ENCODE measurements at regions not wholly inside any gene's neighbourhood (a gene's known extent, or its start where the extent isn't known, plus 50 kb on each side); places are given as distances from the start of the nearest gene placed in this dataset.
"Not testable (repeated sequence)": the region's sequence is repeated elsewhere in the genome, so short reads cannot be mapped to it uniquely, and the experiment has no call there.

DNA sequence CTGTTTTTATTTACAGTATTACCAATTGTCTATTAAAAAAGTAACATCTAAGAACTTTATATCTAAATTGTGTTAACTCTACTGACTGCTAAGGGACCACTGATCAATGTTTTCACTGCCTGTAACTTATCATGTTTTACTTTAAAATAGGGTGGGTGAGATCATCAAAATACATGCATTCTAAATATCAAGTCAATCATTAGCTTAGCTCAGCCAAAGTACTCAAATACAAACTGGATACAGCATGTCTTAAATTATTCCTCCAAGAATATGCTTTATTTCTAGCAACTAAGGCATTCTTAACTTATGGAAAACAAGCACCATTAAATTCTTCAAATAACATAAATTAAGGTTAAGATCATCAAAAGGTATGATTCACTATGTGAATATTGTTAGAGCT, 638.7 kb upstream of the RGS18 start:
- DNase-seq (ENCODE audit: low read depth, low spot score) = no peak
- peaks cover 3% of the 10 kb centered on the region for H3K9me3 Mint-ChIP-seq
- no peaks in the 10 kb centered on the region for H3K27me3 Mint-ChIP-seq (ENCODE audit: low read depth)
- TF ChIP-seq, protein P1, sequence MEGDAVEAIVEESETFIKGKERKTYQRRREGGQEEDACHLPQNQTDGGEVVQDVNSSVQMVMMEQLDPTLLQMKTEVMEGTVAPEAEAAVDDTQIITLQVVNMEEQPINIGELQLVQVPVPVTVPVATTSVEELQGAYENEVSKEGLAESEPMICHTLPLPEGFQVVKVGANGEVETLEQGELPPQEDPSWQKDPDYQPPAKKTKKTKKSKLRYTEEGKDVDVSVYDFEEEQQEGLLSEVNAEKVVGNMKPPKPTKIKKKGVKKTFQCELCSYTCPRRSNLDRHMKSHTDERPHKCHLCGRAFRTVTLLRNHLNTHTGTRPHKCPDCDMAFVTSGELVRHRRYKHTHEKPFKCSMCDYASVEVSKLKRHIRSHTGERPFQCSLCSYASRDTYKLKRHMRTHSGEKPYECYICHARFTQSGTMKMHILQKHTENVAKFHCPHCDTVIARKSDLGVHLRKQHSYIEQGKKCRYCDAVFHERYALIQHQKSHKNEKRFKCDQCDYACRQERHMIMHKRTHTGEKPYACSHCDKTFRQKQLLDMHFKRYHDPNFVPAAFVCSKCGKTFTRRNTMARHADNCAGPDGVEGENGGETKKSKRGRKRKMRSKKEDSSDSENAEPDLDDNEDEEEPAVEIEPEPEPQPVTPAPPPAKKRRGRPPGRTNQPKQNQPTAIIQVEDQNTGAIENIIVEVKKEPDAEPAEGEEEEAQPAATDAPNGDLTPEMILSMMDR (conservative IDR thresholded peaks at IDR 0.05) = no peak
- no peak overlapping the region for H3K27ac Mint-ChIP-seq (ENCODE audit: unreplicated experiment)
- no peak overlapping the region for H3K4me3 Mint-ChIP-seq
- no peaks in the 10 kb centered on the region for H3K4me1 Mint-ChIP-seq
- no peaks in the 10 kb centered on the region for H3K36me3 Mint-ChIP-seq (ENCODE audit: low read depth)

DNA sequence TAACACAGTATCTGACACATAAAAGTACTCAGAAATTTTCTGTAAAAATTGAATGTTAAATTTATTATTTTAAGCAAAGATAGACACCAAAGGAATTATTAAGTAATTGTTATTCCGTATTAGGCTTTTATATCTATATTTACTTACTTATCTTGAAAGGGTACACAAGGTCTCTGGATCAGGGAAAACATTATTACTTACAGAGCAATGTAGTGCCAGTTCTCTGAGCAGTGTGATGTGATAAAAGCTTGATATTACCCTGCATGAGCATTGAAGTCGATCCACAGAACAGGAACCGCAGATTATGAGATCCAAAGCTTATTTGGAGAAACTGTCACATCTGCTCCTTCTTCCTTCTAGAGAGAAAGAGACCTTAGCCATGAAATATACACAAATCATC, 637.9 kb upstream of the RGS18 start:
- Mint-ChIP-seq H3K4me1 (no peaks in the 10 kb centered on the region), H3K27ac (ENCODE audit: unreplicated experiment) (no peak overlapping the region), H3K36me3 (ENCODE audit: low read depth) (no peaks in the 10 kb centered on the region), H3K27me3 (ENCODE audit: low read depth) (no peaks in the 10 kb centered on the region), H3K4me3 (no peak overlapping the region), H3K9me3 (peaks cover 5% of the 10 kb centered on the region)
- TF ChIP-seq, protein P1 (conservative IDR thresholded peaks at IDR 0.05) = no peak
- no peak for DNase-seq (ENCODE audit: low read depth, low spot score)

DNA sequence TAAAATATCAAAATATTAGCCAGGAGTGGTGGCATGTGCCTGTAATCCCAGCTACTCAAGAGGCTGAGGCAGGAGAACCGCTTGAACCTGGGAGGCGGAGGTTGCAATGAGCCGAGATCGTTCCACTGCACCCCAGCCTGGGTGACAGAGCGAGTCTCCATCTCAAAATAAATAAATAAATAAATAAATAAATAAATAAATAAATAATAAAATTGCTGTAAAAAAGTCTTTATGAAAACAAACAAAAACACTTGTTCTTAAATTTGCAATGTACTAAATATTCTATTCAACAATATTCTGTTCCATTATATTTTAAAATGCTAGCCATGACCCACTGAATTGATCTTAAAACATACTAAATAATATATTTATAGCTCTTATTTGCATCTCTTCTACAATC, 632.3 kb upstream of the RGS18 start:
- H3K27ac Mint-ChIP-seq (ENCODE audit: unreplicated experiment); H3K4me3 Mint-ChIP-seq; H3K36me3 Mint-ChIP-seq (ENCODE audit: low read depth); H3K27me3 Mint-ChIP-seq (ENCODE audit: low read depth); DNase-seq (ENCODE audit: low read depth, low spot score); H3K9me3 Mint-ChIP-seq; H3K4me1 Mint-ChIP-seq: not testable (repeated sequence)

DNA sequence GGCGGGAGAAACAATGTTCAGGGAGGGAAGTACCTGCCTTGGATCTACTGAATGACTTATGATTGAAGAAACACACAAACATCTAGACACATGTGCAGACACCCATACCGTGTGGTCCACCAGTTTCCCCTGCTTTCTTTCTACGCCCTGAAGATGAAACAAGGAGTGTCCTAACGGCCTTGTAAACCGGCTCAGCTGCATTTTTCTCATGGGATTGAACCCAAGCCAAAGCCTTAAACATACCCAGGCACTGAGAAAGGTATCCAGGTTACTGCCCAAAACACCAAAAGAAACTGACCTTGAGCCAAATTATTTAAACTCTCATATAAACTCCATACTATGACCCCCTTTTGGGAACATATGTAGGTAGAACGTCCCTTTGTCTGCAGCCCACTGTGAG, 630.0 kb upstream of the RGS18 start:
- no peak overlapping the region for H3K27ac Mint-ChIP-seq (ENCODE audit: unreplicated experiment)
- no peak overlapping the region for H3K4me3 Mint-ChIP-seq
- H3K27me3 Mint-ChIP-seq (ENCODE audit: low read depth) = no peaks in the 10 kb centered on the region
- no peaks in the 10 kb centered on the region for H3K36me3 Mint-ChIP-seq (ENCODE audit: low read depth)
- H3K4me1 Mint-ChIP-seq = no peaks in the 10 kb centered on the region
- peaks cover 6% of the 10 kb centered on the region for H3K9me3 Mint-ChIP-seq
- no peak for DNase-seq (ENCODE audit: low read depth, low spot score)
- TF ChIP-seq, protein P1 (conservative IDR thresholded peaks at IDR 0.05) = no peak

DNA sequence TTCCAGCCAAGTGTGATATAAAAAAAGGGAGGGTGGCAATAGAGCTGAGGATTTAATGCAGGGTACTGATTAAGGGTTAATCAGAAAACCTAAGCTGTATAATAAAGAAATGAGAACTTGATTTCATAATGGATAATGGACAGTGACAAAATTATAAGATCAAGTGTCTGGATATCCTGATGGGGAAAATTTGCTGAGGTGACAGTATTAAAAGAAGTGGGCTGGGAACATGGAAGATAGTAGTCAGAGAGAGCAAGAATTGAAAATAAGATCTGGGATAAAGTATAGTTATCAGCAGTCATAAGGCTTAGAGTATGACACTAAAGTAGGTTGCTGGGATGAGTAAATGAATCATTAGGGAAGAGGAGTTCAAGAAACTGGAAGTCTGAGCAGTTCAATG, 627.3 kb upstream of the RGS18 start:
- H3K9me3 Mint-ChIP-seq = no peaks in the 10 kb centered on the region
- H3K27ac Mint-ChIP-seq (ENCODE audit: unreplicated experiment) = no peak overlapping the region
- no peak for DNase-seq (ENCODE audit: low read depth, low spot score)
- no peaks in the 10 kb centered on the region for H3K36me3 Mint-ChIP-seq (ENCODE audit: low read depth)
- H3K27me3 Mint-ChIP-seq (ENCODE audit: low read depth) = no peaks in the 10 kb centered on the region
- no peak overlapping the region for H3K4me3 Mint-ChIP-seq
- no peaks in the 10 kb centered on the region for H3K4me1 Mint-ChIP-seq
- TF ChIP-seq, protein P1 (conservative IDR thresholded peaks at IDR 0.05) = no peak

DNA sequence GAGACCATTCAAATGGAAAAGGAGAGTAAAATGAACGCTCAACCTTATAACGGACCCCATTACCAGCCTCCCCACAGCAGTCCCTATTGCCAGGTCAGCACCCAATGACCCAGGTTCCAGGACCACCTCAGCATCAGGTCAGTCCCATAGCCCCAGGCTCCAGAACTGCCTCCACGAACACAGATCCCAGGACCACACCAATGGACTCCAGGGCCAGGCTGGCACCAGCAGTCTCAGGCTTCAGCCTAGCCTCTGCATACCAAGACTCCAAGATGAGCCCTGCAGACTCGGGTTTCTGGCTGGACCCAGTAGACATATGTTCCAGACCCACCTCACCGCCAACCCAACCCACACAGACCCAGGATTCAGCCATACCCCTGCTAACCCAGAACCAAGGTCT, 625.0 kb upstream of the RGS18 start:
- Mint-ChIP-seq H3K27me3 (ENCODE audit: low read depth) (no peaks in the 10 kb centered on the region), H3K36me3 (ENCODE audit: low read depth) (peaks cover 2% of the 10 kb centered on the region), H3K27ac (ENCODE audit: unreplicated experiment) (no peak overlapping the region), H3K4me3 (no peak overlapping the region), H3K4me1 (no peaks in the 10 kb centered on the region), H3K9me3 (peaks cover 4% of the 10 kb centered on the region)
- DNase-seq (ENCODE audit: low read depth, low spot score) = no peak
- TF ChIP-seq, protein P1 (conservative IDR thresholded peaks at IDR 0.05) = no peak

All from neural crest cell (in vitro differentiated cells).